HK-2 (cell line): ENCODE measurements at regions not wholly inside any gene's neighbourhood (a gene's known extent, or its start where the extent isn't known, plus 50 kb on each side); places are given as distances from the start of the nearest gene placed in this dataset.
"Not testable (repeated sequence)": the region's sequence is repeated elsewhere in the genome, so short reads cannot be mapped to it uniquely, and the experiment has no call there.

Experiments
- DNase-seq: peaks from one replicate; pipeline ENCODE4 v3.0.0-alpha.2; 2018; ENCODE audit not compliant: unreplicated experiment

DNA sequence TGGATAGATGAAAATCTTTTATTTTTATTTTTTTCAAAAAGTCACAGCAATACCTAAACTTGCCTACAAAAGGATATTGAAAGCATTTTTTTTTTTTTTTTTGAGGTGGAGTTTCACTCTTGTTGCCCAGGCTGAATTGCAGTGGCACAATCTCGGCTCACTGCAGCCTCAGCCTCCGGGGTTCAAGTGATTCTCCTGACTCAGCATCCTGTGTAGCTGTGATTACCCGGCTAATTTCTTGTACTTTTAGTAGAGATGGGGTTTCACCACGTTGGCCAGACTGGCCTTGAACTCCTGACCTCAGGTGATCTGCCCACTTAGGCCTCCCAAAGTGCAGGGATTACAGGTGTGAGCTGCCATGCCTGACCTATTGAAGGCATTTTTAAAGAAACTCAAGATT is 69.1 kb upstream of the DGKB start:
- DNase-seq = not testable (repeated sequence)

DNA sequence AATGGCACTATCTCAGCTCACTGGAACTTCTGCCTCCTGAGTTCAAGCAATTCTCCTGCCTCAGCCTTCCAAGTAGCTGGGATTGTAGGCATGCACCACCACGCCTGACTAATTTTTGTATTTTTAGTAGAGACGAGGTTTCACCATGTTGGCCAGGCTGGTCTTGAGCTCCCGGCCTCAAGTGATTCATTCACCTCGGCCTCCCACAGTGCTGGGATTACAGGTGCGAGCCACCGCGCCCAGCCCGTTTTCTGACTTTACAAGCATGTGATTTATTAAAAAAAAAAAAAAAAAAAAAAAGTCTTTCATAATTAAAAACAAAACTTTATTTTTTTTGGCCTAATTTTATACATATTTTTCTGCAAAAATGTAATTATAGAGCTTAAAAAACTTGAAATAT is 64.8 kb upstream of the DGKB start:
- DNase-seq = not testable (repeated sequence)

DNA sequence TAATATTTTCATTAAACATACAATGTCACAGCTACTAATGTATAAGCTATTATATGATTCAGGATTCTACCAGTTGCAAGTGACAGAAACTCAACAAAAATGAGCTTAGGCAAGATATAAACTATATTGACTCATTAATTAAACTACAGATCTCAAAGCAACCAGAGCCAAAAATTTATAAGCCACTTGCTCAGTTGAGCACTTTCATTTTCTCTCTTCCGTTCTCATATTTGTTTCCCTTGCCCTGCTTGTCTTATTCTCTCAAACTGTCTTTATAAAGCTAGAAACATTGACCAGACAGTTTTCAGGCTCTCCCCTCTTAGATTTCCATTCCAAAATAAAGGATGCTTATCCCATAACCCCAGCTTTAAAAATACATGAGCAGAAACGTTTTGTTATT is 60.2 kb upstream of the DGKB start:
- DNase-seq = no peak

DNA sequence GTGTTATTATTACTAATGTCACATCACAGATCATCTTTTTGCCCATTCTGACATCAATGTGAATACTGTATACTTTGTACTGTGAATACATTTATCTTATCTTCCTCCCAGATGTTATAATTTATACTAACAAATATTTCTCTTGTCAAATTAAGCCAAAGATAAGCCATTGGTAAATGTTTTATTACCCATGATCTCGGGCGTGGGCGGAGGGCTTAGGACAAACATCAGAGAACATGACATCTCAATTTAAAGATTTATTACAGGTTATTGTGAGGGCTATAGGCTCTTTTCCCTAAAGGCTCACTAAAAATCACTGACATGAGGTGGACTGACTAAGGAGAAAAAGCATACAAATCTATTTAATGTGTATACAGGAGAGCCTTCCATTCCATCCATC is 58.2 kb upstream of the DGKB start:
- no peak for DNase-seq

DNA sequence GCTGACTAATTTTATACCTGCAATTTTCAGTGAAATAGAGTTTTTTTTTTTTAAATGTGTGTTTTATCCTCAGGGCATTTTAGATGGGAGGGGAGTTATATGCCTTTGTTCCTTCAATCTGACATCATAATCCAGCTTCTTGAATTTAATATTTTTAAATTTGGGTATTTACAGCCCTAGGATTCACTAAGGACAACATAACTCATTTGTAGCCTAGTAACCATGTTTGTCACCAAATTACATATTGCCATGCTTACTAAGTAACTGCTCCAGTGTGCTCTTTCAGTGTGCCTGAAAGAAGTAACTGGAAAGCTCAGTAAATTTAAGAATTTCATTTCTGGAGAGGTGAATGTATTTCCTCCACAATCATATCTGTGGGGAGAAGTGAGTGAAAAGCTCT is 56.8 kb upstream of the DGKB start:
- no peak for DNase-seq

DNA sequence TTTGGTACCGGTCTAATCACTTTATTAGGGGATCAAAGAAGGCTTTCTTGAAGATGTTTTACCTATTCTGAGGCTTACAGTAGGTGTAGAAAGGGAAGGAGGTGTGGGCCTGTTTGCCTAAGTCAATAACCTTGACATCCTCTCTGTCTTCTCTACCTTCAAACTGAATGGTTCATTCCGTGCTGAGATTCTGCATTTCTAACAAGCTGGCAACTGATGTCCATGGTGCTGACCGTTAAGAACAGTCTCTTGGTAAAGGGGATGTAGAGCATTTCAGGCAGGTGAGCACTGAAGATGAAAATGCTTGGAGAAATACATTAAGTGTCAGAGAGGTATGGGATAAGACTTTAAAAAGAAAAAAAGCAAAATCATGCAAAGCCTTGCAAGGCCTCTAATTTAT is 51.5 kb upstream of the DGKB start:
- DNase-seq = no peak
